GM12872 (cell line): ENCODE measurements at regions not wholly inside any gene's neighbourhood (a gene's known extent, or its start where the extent isn't known, plus 50 kb on each side); places are given as distances from the start of the nearest gene placed in this dataset.

ENCODE experiments used
- CTCF ChIP-seq: IDR thresholded peaks from 3 replicates; pipeline ENCODE4 v1.5.1; 2011; ENCODE audit warnings: low read depth, mild to moderate bottlenecking, low read length, moderate library complexity; ENCODE audit not compliant: insufficient read depth

DNA sequence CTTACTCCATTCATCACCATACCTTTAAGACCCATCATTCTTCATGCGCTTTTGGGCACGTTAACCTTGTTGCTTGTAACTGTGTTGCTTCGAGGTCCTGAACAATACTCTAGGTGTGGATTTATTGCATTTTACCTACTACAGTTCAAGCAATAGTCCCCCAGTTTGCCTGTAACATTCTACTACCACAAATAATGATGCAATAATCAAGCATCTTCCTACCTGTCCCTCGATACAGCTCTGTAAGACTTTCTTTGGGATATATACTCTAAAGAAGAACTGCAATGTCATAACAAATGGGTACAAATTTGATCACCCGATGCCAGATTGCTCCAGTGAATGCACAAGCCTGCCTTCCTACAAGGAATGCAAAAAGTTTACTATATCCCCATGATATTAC is 1342.6 kb upstream of the GJE1 start:
- no peak for TF ChIP-seq CTCF

GRCh38 chr6:140789466-140789865 is 1343.3 kb upstream of the GJE1 start:
- TF ChIP-seq CTCF = no peak

DNA sequence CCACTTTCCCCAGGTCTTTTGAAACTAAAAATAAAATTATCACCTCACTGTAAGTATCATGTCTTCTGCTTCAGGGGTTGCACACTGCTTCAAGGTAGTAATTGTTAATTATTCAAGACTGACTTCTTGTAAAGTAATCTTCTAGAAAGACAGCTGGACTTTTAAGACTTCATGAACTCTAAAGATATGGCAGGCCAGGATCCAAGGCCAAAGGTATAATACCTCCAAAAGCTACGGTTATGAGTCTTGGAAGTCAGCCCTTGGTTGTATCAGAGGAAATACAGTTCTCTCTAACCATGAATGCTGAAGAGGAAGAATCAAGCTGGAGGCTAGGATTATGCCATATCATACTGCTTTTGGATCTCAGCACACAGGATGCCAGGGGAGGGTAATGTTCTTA is 1346.8 kb upstream of the GJE1 start:
- TF ChIP-seq CTCF = no peak

DNA sequence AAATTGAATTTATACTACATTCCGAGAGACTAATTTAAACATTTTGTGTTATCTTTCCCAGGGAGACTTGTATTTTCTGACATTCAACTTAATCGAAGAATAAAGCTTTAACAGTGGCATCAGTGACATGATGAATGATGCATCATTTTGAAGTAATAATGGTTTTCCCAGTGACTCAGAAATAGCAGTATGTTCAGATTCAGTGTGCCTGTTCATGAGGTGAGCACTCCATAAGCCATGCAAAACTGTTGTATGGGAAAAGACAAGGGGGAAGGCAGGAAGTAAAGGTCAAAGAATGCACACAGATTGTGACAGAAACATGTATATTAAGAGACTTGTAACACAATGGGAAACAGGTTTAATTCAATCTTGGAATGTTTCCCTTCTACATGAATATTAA is 1348.2 kb upstream of the GJE1 start:
- TF ChIP-seq CTCF = no peak

DNA sequence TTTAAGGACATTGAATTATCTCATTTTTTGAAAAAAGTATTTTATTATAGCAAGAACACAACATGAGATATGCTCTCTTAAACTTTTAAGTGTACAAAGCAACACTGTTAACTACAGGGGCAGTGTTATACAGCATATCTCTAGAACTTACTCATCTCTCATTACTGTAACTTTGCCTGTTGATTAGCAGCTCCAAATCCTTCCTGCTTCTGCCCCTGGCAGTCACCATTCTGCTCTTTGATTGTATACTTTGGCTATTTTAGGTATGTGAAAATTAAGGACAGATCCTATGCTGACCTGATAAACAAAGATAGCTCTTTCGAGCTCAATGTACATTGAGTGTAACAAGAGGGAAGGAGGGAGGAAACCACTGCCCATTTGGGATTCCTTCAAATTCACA is 1349.8 kb upstream of the GJE1 start:
- no peak for TF ChIP-seq CTCF

GRCh38 chr6:140779991-140780596 is 1352.6 kb upstream of the GJE1 start:
- no peak for TF ChIP-seq CTCF

GRCh38 chr6:140779341-140779740 is 1353.4 kb upstream of the GJE1 start:
- no peak for TF ChIP-seq CTCF
